Fibroblast of peridontal ligament (primary cell): ENCODE measurements at regions not wholly inside any gene's neighbourhood (a gene's known extent, or its start where the extent isn't known, plus 50 kb on each side); places are given as distances from the start of the nearest gene placed in this dataset.
"Not testable (repeated sequence)": the region's sequence is repeated elsewhere in the genome, so short reads cannot be mapped to it uniquely, and the experiment has no call there.

ENCODE experiments used
- DNase-seq: peaks from one replicate; pipeline ENCODE4 v3.0.0-alpha.2; 2010; ENCODE audit errors: extremely low read depth

- no peak for DNase-seq
These were observed 894.2 kb upstream of the PTPRD start for GRCh38 chr9:11506980-11507379.

DNA sequence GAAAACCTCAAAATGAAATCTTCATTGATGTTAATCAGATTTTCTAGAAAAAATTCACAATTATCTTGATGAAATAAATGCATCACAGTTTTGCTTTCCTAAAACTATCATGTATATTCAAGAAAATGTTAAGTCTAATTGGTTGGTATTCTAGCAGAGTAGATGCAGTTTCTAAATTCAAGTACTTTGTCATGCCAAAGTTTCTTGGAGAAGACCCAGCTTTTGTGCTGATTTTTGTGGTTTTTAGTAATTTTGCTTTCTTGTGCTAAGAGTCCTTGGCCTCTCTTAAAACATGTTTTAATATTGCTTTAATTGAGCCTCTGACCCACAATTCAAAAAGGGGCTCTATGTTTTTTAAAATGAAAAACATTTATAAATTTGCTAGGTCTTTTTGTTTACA lies 924.8 kb upstream of the PTPRD start:
- no peak for DNase-seq

DNA sequence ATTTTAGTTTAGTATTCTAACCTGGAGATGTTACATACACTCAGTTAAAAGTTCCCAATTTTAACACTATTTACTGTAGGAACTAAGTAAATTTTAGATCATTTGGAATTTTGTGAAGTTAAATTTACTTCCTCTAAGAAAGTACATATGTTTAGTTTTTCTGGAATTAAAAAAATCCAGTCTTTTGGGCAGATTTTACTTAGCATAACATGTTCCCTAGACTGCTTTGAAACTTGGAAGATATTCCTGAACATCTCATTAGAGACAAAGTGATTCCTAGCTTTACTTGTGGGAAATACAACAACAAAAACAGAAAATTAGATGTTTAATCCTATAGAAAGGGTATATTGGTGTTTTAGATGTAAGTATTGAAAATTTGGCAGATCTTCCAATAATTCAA lies 930.0 kb upstream of the PTPRD start:
- no peak for DNase-seq

DNA sequence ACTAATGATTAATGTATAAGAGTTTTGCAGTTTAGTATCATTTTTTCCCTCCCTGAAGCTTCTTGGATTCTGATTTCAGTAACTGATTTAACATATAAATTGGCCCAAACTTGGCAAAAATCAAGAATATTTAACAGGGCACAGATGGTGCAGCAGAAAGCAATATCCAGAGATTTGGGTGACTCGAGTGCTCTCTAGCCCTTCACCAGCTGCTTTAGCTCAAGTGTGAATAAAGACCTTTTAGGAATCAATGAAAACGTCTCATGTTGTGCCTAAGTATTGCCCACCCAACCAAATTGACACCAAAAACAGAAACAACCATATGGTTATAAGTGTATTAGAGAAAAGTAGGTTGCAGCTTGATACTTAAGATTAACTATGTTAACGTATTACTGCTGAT lies 933.4 kb upstream of the PTPRD start:
- no peak for DNase-seq

GRCh38 chr9:11549311-11549794 lies 936.6 kb upstream of the PTPRD start:
- DNase-seq, result no peak

GRCh38 chr9:11551106-11551505 lies 938.3 kb upstream of the PTPRD start:
- no peak for DNase-seq

DNA sequence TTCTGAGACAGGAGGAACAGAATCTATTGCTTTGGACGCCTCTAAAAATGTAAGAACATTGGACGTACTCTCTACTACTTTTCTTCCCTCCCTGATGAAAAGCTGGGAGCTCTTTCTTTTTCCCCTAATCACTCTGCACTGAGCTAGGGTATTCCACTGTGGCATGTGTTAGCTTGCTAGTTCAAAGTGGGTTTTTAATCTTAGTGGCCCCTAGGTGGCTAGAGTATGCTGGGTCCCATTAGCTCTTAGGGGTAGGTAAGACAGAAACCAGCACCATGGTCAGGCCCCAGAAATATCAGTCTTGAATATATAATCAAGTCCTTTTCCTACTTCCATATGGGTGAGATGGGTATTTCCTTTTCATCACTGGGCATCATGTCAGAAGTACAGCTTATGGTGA lies 945.2 kb upstream of the PTPRD start:
- no peak for DNase-seq

- no peak for DNase-seq
These were observed 946.4 kb upstream of the PTPRD start for GRCh38 chr9:11559001-11559776.

DNA sequence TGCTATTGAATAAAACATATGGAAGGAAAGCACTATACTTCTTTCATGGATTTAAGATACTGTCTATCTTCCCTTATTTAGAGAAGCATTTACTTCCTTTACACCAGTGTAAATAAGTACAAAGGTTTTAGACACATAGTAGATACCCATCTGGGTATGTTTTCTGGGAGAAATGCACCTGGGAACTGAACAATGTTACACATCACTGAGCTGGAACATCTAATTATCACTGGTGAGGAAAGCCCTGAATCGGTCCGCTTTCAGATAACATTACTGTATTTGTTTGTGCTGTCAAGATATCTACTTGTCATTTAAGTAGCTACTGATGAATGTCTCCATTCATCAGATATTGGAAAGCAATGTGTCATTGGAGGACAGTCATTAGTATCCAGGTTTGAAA lies 964.7 kb upstream of the PTPRD start:
- DNase-seq, result no peak

DNA sequence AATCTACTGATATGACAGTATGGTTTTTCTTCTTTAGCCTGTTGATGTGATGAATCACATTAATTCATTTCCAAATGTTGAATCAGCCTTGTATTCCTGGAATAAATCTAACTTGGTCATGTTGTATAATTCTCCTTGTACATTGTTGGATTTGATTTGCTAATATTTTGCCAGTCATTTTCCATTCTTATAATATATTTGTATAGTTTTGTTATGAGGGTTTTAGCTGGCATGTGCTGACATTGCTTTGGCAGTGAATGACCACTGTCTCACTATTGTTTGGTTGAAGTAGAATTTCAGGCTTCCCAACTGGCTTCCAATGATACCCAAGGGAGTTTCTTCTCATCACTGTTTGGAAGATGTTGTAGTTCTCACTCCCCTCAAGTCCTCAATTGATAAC lies 983.0 kb upstream of the PTPRD start:
- DNase-seq, result no peak

- DNase-seq, result no peak
These were observed 1005.5 kb upstream of the PTPRD start for GRCh38 chr9:11618241-11618805.

GRCh38 chr9:11632691-11633090 lies 1019.9 kb upstream of the PTPRD start:
- no peak for DNase-seq

GRCh38 chr9:11646831-11647230 lies 1034.0 kb upstream of the PTPRD start:
- DNase-seq, result no peak

DNA sequence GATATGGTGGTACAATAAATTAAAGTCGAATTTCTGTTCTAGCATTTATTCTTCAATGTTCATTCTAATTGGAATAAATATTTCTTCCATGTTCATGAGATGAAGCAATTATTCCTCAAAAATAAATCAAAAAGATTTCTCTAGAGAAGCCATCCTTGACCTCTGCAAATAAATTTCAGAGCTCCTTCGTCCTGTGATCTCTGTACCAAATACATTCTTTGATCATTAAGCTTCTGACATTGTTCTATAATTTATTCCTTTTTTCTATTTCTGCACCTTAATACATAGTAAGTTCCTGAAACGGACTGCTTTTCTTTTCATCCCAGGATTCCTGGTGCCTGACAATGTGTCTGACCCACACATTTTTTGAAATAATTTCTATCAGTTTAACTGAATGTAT lies 1039.3 kb upstream of the TYRP1 start:
- no peak for DNase-seq

DNA sequence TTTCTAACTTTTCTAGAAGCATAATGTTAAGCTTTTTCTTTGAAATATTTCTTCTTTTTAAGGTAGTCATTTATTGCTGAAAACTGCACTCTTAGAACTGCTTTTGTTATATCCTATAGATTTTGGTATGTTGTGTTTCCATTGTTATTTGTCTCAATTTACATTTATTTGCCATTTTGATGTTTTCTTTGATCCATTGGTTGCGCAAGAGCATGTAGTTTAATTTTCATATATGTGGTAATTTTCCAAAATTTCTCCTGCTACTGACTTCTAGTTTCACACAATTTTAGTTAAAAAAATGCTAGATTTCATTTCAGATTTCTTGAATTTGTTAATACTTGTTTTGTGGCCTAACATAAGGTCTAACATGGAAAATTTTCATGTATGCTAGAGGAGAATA lies 1029.3 kb upstream of the TYRP1 start:
- no peak for DNase-seq

- no peak for DNase-seq
These were observed 1016.4 kb upstream of the TYRP1 start for GRCh38 chr9:11676821-11677220.

GRCh38 chr9:11686733-11687132 lies 1006.5 kb upstream of the TYRP1 start:
- no peak for DNase-seq

- no peak for DNase-seq
These were observed 996.1 kb upstream of the TYRP1 start for GRCh38 chr9:11697126-11697525.

DNA sequence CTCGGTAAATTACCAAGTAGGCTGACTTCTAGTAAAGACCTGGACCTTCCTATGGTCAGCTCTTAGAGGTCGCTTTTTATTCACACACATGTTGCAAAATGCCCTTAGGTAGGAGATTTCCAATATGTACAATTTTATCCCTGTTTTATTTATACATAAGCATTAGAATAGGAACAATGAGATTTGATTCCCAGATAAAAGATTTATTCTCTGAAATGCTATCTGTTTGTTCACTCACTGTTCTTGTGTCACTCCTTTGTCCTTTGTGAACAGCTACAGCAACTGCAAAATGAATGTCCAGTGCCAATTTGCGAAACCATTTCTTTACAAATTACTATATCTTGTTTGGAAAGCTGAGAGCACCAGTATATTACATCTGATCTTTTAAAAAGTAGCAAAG lies 991.5 kb upstream of the TYRP1 start:
- no peak for DNase-seq

- no peak for DNase-seq
These were observed 990.6 kb upstream of the TYRP1 start for GRCh38 chr9:11702548-11702947.

GRCh38 chr9:11704198-11704597 lies 989.0 kb upstream of the TYRP1 start:
- not testable (repeated sequence) for DNase-seq

DNA sequence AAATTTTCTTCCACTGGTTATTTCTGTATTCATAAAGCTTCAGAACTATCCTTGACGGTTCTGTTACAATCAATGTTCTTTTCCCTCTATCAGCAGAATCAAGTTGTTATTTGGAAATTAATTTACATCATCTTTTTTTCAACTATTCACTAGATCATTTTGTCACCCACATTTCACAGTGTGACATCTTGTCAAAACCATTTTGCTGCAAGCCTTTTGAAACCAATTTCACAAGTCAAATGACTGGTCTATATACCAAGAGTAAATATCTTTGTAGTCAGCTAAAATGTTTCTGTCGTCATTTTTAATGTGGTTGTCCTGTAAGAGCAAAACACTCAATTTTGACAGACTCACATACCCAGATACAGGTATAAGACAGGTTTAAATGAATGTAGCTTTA lies 984.3 kb upstream of the TYRP1 start:
- DNase-seq, result no peak

- no peak for DNase-seq
These were observed 983.6 kb upstream of the TYRP1 start for GRCh38 chr9:11709567-11709966.

DNA sequence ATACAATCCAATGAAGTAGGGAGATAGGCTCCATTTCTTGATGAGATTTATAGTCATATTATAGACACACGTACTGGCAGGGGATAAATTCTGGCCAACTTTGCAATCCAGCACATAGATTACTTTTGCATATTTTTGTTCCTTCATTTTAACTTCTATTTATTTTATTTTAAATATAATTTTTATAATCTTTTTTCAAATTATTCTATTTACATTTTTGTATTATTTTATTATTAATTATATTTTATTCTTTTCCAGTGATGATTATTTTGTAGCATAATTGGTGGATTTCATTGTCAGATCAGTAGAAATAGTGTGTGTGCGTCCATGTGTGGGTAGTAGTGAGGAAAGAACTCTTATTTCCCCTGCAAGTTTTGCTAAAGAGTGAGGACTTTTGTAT lies 980.1 kb upstream of the TYRP1 start:
- no peak for DNase-seq
